ENCODE measurements at regions not wholly inside any gene's neighbourhood (a gene's known extent, or its start where the extent isn't known, plus 50 kb on each side); places are given as distances from the start of the nearest gene placed in this dataset.

GRCh38 chr1:182129398-182129797, 67.9 kb upstream of the ZNF648 start:
- Histone ChIP-seq H3K36me3 (no peaks in the 10 kb centered on the region), H3K4me3 (no peak overlapping the region), H3K27me3 (no peaks in the 10 kb centered on the region), H3K4me1 (no peaks in the 10 kb centered on the region), H3K27ac (no peak overlapping the region), H3K9me3 (peaks cover 0 to 7% (median 0%) of the 10 kb centered on the region in 3 donors)
- no peak for TF ChIP-seq POLR2AphosphoS5 (IDR thresholded peaks at IDR 0.05)
- TF ChIP-seq EP300 (IDR thresholded peaks at IDR 0.05), result no peak
- no peak for TF ChIP-seq CTCF (IDR thresholded peaks at IDR 0.05)
- TF ChIP-seq POLR2A (IDR thresholded peaks at IDR 0.05), result no peak
- no peak for ATAC-seq
- 76 to 100% methylated on average over 2 to 4 of the region's 9 CpGs for WGBS, 2 donors (ENCODE audit: low coverage in 1 of 2)

GRCh38 chr1:182128502-182128901, 67.0 kb upstream of the ZNF648 start:
- TF ChIP-seq EP300 (IDR thresholded peaks at IDR 0.05) (no peak), POLR2A (IDR thresholded peaks at IDR 0.05) (no peak), POLR2AphosphoS5 (IDR thresholded peaks at IDR 0.05) (no peak), CTCF (IDR thresholded peaks at IDR 0.05) (no peak)
- WGBS, 2 donors (ENCODE audit: low coverage in 1 of 2), result 76 to 83% methylated on average over 2 to 3 of the region's 6 CpGs

GRCh38 chr1:182127656-182128055, 66.1 kb upstream of the ZNF648 start:
- no peaks in the 10 kb centered on the region for H3K4me1 ChIP-seq
- WGBS, 2 donors (ENCODE audit: low coverage in 1 of 2), result 95% methylated on average over 3 of the region's 3 CpGs; no CpG with 5 or more reads in 1 of the 2 donors
- no peaks in the 10 kb centered on the region for H3K36me3 ChIP-seq
- no peaks in the 10 kb centered on the region for H3K27me3 ChIP-seq
- no peak for ATAC-seq
- no peak overlapping the region for H3K27ac ChIP-seq
- no peaks in the 10 kb centered on the region for H3K9me3 ChIP-seq
- TF ChIP-seq POLR2A (IDR thresholded peaks at IDR 0.05) (no peak), EP300 (IDR thresholded peaks at IDR 0.05) (no peak), POLR2AphosphoS5 (IDR thresholded peaks at IDR 0.05) (no peak), CTCF (IDR thresholded peaks at IDR 0.05) (no peak)
- no peak overlapping the region for H3K4me3 ChIP-seq

More at GRCh38 chr1:182128502-182128901, 67.0 kb upstream of the ZNF648 start:
- no peaks in the 10 kb centered on the region for H3K4me1 ChIP-seq
- H3K9me3 ChIP-seq, result no peaks in the 10 kb centered on the region
- no peak overlapping the region for H3K4me3 ChIP-seq
- H3K27me3 ChIP-seq, result no peaks in the 10 kb centered on the region
- ATAC-seq, result no peak
- no peak overlapping the region for H3K27ac ChIP-seq
- H3K36me3 ChIP-seq, result no peaks in the 10 kb centered on the region

- 70 to 79% methylated on average over 2 of the region's 2 CpGs for whole genome bisulfite sequencing, 2 donors (ENCODE audit: low coverage in 1 of 2)
- Histone ChIP-seq H3K4me1 (no peaks in the 10 kb centered on the region), H3K36me3 (no peaks in the 10 kb centered on the region), H3K9me3 (no peaks in the 10 kb centered on the region), H3K4me3 (no peak overlapping the region), H3K27ac (no peak overlapping the region), H3K27me3 (no peaks in the 10 kb centered on the region)
- no peak for ATAC-seq
- TF ChIP-seq POLR2AphosphoS5 (IDR thresholded peaks at IDR 0.05), result no peak
- TF ChIP-seq EP300 (IDR thresholded peaks at IDR 0.05), result no peak
- TF ChIP-seq POLR2A (IDR thresholded peaks at IDR 0.05), result no peak
- TF ChIP-seq CTCF (IDR thresholded peaks at IDR 0.05), result no peak
Measured at GRCh38 chr1:182126272-182126800, 64.8 kb upstream of the ZNF648 start.

- ATAC-seq, result no peak
- TF ChIP-seq CTCF (IDR thresholded peaks at IDR 0.05) (no peak), POLR2A (IDR thresholded peaks at IDR 0.05) (no peak), EP300 (IDR thresholded peaks at IDR 0.05) (no peak), POLR2AphosphoS5 (IDR thresholded peaks at IDR 0.05) (no peak)
Measured at GRCh38 chr1:182122913-182123260, 61.4 kb upstream of the ZNF648 start.

More at GRCh38 chr1:182122913-182123260, 61.4 kb upstream of the ZNF648 start:
- no peak overlapping the region for H3K4me3 ChIP-seq
- H3K36me3 ChIP-seq, result no peaks in the 10 kb centered on the region
- no peaks in the 10 kb centered on the region for H3K4me1 ChIP-seq
- no peaks in the 10 kb centered on the region for H3K9me3 ChIP-seq
- no peaks in the 10 kb centered on the region for H3K27me3 ChIP-seq
- no peak overlapping the region for H3K27ac ChIP-seq
